Activated CD4-positive, alpha-beta T cell treated with anti-CD3 and anti-CD28 coated beads, Interleukin-2, amount 10 ng/mL, durations not matched to agents 7 days and 5 days (primary cell): ENCODE measurements at regions not wholly inside any gene's neighbourhood (a gene's known extent, or its start where the extent isn't known, plus 50 kb on each side); places are given as distances from the start of the nearest gene placed in this dataset.

Source experiments
- CTCF ChIA-PET: fragments of 350-600 bp; sonication (Branson Sonifier 250); formaldehyde crosslinking; loops from one replicate; lab custom pipeline; 2021; ENCODE audit warnings: antibody characterized with exemption; lab: Charles Lee
- POLR2A ChIA-PET: fragments of 350-600 bp; sonication (Branson Sonifier 250); formaldehyde crosslinking; loops from one replicate; lab custom pipeline; 2021; ENCODE audit warnings: antibody characterized with exemption; lab: Charles Lee
- DNase-seq: peaks from one replicate; pipeline ENCODE4 v3.0.0-alpha.2; 2020
- H3K27ac Mint-ChIP-seq: one replicate; pipeline ENCODE4 v1.8.0; 2021; ENCODE audit warnings: mild to moderate bottlenecking, moderate library complexity, mixed read lengths
- H3K27me3 Mint-ChIP-seq: one replicate; pipeline ENCODE4 v1.8.0; 2021; ENCODE audit warnings: mixed read lengths
- H3K36me3 Mint-ChIP-seq: one replicate; pipeline ENCODE4 v1.8.0; 2021; ENCODE audit warnings: low read depth, mixed read lengths
- H3K4me1 Mint-ChIP-seq: one replicate; pipeline ENCODE4 v1.8.0; 2021; ENCODE audit warnings: mixed read lengths
- H3K4me3 Mint-ChIP-seq: one replicate; pipeline ENCODE4 v1.8.0; 2021; ENCODE audit warnings: mild to moderate bottlenecking, moderate library complexity, mixed read lengths
- H3K9me3 Mint-ChIP-seq: one replicate; pipeline ENCODE4 v1.8.0; 2021; ENCODE audit warnings: mixed read lengths

DNA sequence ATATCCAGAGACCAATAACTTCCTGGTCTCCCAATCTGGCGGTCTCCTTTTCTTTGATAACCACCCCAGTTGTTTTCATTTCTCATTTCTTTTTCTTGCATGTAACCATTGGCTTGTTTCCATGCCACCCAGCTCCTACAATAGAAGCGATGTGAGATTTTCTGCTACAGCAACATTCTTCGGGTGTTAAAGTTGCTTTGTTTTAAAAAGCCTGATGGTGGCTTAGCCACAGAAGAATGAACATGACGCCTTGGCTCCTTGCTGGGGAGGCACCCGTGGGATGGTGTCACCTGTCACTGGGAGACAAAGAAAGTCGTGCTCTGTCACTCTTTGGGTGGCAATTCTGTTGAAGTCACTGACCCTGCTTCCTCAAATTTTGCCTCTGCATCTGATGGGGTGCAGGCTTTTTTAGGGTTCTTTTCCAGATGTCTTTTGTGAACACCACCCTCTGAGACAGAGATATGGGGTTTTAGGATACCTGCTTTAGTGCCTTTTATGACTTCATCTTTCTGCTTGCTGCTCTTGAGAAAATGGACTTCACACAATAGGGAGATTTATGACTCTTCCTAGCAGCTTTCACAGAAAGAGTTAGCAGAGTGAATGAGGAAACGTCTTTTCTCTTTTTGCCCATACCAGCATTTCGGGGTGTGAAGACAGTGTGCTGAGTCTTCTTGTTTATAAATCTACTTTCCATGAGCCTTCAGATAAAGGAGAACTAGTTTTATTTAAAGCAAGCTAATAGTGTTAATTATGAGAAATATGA lies 265.3 kb upstream of the TBX3 start:
- H3K27me3 Mint-ChIP-seq = no peaks in the 10 kb centered on the region
- no peak for DNase-seq
- no peaks in the 10 kb centered on the region for H3K36me3 Mint-ChIP-seq
- POLR2A ChIA-PET = no interaction called here
- no peak overlapping the region for H3K27ac Mint-ChIP-seq
- no peaks in the 10 kb centered on the region for H3K9me3 Mint-ChIP-seq
- H3K4me1 Mint-ChIP-seq = no peaks in the 10 kb centered on the region
- H3K4me3 Mint-ChIP-seq = no peak overlapping the region
- CTCF ChIA-PET = no interaction called here

GRCh38 chr12:114945351-114945750 lies 261.4 kb upstream of the TBX3 start:
- Mint-ChIP-seq H3K9me3 (no peaks in the 10 kb centered on the region), H3K27ac (no peak overlapping the region), H3K4me3 (no peak overlapping the region), H3K27me3 (peaks cover 2% of the 10 kb centered on the region), H3K36me3 (no peaks in the 10 kb centered on the region), H3K4me1 (no peaks in the 10 kb centered on the region)
- ChIA-PET CTCF (no interaction called here), POLR2A (no interaction called here)
- DNase-seq = no peak

- no peaks in the 10 kb centered on the region for H3K4me1 Mint-ChIP-seq
- H3K36me3 Mint-ChIP-seq = no peaks in the 10 kb centered on the region
- H3K9me3 Mint-ChIP-seq = no peaks in the 10 kb centered on the region
- H3K4me3 Mint-ChIP-seq = no peak overlapping the region
- DNase-seq = no peak
- peaks cover 2% of the 10 kb centered on the region for H3K27me3 Mint-ChIP-seq
- POLR2A ChIA-PET = no interaction called here
- no peak overlapping the region for H3K27ac Mint-ChIP-seq
- CTCF ChIA-PET = no interaction called here
Measured at GRCh38 chr12:114944736-114945135, 260.8 kb upstream of the TBX3 start.

DNA sequence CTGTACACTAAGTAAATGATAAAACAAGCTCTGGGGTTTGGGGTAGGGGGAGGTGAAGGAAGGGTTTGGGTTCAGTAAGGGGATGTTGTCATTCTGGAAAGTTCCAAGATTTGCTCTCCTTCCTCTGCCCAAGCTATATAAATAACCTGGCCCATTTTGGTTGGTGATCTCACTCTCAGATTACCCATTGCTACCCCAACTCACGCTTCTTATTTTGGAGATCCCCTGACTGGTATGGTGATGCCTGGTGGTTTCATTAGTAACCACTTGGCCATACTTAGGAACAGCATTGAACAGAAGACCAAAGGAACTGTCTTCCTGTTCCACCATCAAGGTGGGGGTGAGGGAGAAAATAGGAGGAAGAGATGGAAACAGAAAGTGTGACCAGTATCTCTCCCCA lies 259.6 kb upstream of the TBX3 start:
- POLR2A ChIA-PET = no interaction called here

GRCh38 chr12:114938487-114939210 lies 254.7 kb upstream of the TBX3 start:
- H3K9me3 Mint-ChIP-seq = no peaks in the 10 kb centered on the region
- ChIA-PET CTCF (no interaction called here), POLR2A (no interaction called here)
- H3K4me1 Mint-ChIP-seq = no peaks in the 10 kb centered on the region
- no peak for DNase-seq
- peaks cover 2% of the 10 kb centered on the region for H3K27me3 Mint-ChIP-seq
- no peaks in the 10 kb centered on the region for H3K36me3 Mint-ChIP-seq
- H3K27ac Mint-ChIP-seq = no peak overlapping the region
- no peak overlapping the region for H3K4me3 Mint-ChIP-seq

More for the DNA sequence above, 259.6 kb upstream of the TBX3 start:
- peaks cover 2% of the 10 kb centered on the region for H3K27me3 Mint-ChIP-seq
- no peak overlapping the region for H3K4me3 Mint-ChIP-seq
- no peaks in the 10 kb centered on the region for H3K9me3 Mint-ChIP-seq
- H3K27ac Mint-ChIP-seq = no peak overlapping the region
- H3K4me1 Mint-ChIP-seq = no peaks in the 10 kb centered on the region
- H3K36me3 Mint-ChIP-seq = no peaks in the 10 kb centered on the region
- no peak for DNase-seq
- CTCF ChIA-PET = no interaction called here

DNA sequence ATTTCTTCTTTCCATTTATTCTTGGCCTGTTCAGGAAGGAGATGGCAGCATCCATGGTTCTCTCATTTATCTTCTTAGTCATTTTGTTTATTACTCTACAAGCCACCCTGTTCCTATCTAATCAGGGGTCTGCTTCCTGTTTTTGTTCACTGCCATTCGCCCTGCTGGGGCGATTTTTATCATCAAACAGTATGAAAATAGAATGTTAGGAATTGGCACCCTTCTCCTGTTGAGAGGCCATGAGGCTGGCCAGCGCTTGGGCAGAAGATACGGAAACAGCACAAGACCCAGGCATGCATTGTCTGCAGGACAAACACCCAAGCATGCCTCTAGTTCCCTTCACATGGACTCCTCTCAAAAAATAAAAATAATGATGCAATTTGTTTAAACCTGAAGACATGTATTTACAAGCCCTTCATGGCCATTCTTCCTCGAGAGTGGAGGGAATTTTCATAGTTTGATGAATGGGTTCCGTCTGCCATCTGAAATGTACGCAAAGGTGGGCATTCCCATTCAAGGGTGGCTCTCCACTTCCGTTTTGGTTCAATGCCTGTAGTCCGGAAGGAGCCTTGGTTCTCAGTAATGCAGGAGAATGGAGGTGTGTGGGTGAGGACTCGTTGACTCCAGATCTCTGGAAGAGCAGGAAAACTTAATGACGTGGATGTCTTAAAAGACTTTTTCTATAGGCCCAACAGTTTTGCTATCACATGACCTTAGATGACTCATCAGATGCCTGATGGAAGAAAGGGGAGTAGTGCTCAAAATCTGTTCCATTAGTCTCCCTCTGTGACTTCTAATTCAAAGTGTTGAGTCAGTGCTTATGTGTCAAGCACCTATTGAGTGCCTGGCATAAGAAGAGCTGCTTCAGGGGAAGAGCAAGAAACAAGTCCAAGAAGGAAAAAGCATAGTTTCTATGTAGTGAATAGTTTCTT lies 252.4 kb upstream of the TBX3 start:
- no peak overlapping the region for H3K27ac Mint-ChIP-seq
- no peaks in the 10 kb centered on the region for H3K36me3 Mint-ChIP-seq
- H3K9me3 Mint-ChIP-seq = peaks cover 3% of the 10 kb centered on the region
- H3K4me1 Mint-ChIP-seq = no peaks in the 10 kb centered on the region
- ChIA-PET POLR2A (no interaction called here), CTCF (no interaction called here)
- no peaks in the 10 kb centered on the region for H3K27me3 Mint-ChIP-seq
- H3K4me3 Mint-ChIP-seq = no peak overlapping the region
- DNase-seq = no peak

- ChIA-PET CTCF (no interaction called here), POLR2A (no interaction called here)
- H3K36me3 Mint-ChIP-seq = no peaks in the 10 kb centered on the region
Measured at GRCh38 chr12:114935658-114936057, 251.7 kb upstream of the TBX3 start.

GRCh38 chr12:114933428-114934160 lies 249.6 kb upstream of the TBX3 start:
- POLR2A ChIA-PET = no interaction called here
- no peak overlapping the region for H3K4me3 Mint-ChIP-seq
- CTCF ChIA-PET = no interaction called here
- H3K27me3 Mint-ChIP-seq = no peaks in the 10 kb centered on the region
- no peak for DNase-seq
- peaks cover 8% of the 10 kb centered on the region for H3K9me3 Mint-ChIP-seq
- H3K27ac Mint-ChIP-seq = no peak overlapping the region
- no peaks in the 10 kb centered on the region for H3K36me3 Mint-ChIP-seq
- H3K4me1 Mint-ChIP-seq = no peaks in the 10 kb centered on the region

More at GRCh38 chr12:114935658-114936057, 251.7 kb upstream of the TBX3 start:
- Mint-ChIP-seq H3K27ac (no peak overlapping the region), H3K4me3 (no peak overlapping the region), H3K9me3 (peaks cover 8% of the 10 kb centered on the region), H3K27me3 (no peaks in the 10 kb centered on the region), H3K4me1 (no peaks in the 10 kb centered on the region)
- DNase-seq = no peak

DNA sequence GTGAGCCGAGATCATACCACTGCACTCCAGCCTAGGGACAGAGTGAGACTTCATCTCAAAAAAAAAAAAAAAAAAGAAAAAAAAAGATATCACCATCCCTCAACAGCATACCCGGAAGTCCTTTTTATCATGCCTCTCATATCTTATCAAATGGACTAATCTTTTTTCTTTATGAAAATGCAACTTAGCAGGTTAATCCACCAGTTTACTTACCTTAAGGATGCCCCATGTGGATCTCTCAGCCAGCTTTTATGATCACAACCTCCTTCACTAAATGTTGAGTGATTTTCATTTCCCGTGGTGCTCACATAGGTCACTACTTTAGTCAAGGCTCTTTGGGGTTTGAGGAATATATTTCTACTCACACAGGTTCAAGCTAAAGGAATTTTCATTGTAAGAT lies 248.8 kb upstream of the TBX3 start:
- no peaks in the 10 kb centered on the region for H3K36me3 Mint-ChIP-seq
- no peaks in the 10 kb centered on the region for H3K27me3 Mint-ChIP-seq
- H3K4me3 Mint-ChIP-seq = no peak overlapping the region
- H3K9me3 Mint-ChIP-seq = peaks cover 8% of the 10 kb centered on the region
- H3K4me1 Mint-ChIP-seq = no peaks in the 10 kb centered on the region
- ChIA-PET CTCF (no interaction called here), POLR2A (no interaction called here)
- DNase-seq = no peak
- H3K27ac Mint-ChIP-seq = no peak overlapping the region

GRCh38 chr12:114931025-114931424 lies 247.1 kb upstream of the TBX3 start:
- no peaks in the 10 kb centered on the region for H3K4me1 Mint-ChIP-seq
- peaks cover 8% of the 10 kb centered on the region for H3K9me3 Mint-ChIP-seq
- no peak overlapping the region for H3K4me3 Mint-ChIP-seq
- POLR2A ChIA-PET = interaction anchor here (0.7 kb wide), 1 partner anchor 174 kb away, joined by 3 read pairs; no protein-coding TSS in a partner anchor
- DNase-seq = no peak
- H3K27me3 Mint-ChIP-seq = no peaks in the 10 kb centered on the region
- no peaks in the 10 kb centered on the region for H3K36me3 Mint-ChIP-seq
- CTCF ChIA-PET = no interaction called here
- no peak overlapping the region for H3K27ac Mint-ChIP-seq

DNA sequence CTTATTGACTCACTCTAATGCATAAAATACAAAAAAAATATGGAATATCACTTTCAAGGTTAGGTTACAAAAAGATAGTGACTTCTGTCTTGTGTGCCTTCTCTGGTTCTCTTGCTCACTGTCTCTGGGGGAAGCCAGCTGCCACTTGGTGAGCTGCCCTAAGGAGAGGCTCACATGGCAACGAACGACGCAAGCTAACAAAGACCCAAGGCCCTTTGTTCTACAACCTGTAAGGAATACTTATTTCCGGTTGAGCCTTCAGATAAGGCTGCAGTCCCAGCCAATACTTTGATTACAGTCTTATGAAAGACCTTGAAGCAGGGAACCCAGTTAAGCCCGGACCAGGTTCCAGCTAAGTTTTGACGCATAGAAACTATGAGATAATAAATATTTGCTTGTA lies 242.4 kb upstream of the TBX3 start:
- no peaks in the 10 kb centered on the region for H3K36me3 Mint-ChIP-seq
- H3K4me3 Mint-ChIP-seq = no peak overlapping the region
- H3K27me3 Mint-ChIP-seq = no peaks in the 10 kb centered on the region
- peaks cover 4% of the 10 kb centered on the region for H3K9me3 Mint-ChIP-seq
- CTCF ChIA-PET = no interaction called here
- H3K4me1 Mint-ChIP-seq = no peaks in the 10 kb centered on the region
- POLR2A ChIA-PET = no interaction called here
- no peak for DNase-seq
- no peak overlapping the region for H3K27ac Mint-ChIP-seq

- no peak overlapping the region for H3K4me3 Mint-ChIP-seq
- no peak overlapping the region for H3K27ac Mint-ChIP-seq
- no peaks in the 10 kb centered on the region for H3K4me1 Mint-ChIP-seq
- H3K9me3 Mint-ChIP-seq = no peaks in the 10 kb centered on the region
- POLR2A ChIA-PET = no interaction called here
- CTCF ChIA-PET = no interaction called here
- H3K36me3 Mint-ChIP-seq = no peaks in the 10 kb centered on the region
- DNase-seq = no peak
- H3K27me3 Mint-ChIP-seq = no peaks in the 10 kb centered on the region
Measured at GRCh38 chr12:114924946-114925475, 241.0 kb upstream of the TBX3 start.
